Activated CD4-positive, alpha-beta T cell treated with anti-CD3 and anti-CD28 coated beads for 48 hours (primary cell): ENCODE measurements at regions not wholly inside any gene's neighbourhood (a gene's known extent, or its start where the extent isn't known, plus 50 kb on each side); places are given as distances from the start of the nearest gene placed in this dataset.

Source experiments
- DNase-seq: peaks from one replicate; pipeline ENCODE4 v3.0.0-alpha.2; 2020

DNA sequence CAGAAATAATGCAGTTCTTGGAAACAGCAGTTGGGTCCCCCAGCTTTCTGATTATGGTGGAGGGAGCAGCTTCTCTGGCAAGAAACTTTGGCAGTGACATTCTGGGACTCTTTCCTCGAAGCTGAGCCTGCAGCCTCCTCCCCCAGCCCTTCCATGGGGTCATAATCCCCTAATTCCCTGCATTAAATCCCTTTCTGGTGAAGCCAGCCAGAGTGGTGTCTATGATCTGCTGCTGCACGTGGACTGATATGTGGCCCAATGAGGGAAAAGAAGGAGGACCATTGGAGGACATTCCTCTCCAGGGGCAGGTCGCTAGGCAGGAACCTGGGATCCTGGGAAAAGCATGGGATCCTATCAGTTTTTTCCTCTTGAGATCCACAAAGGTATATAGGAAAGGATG is 470.5 kb downstream of the RPS24 start:
- DNase-seq, result no peak

DNA sequence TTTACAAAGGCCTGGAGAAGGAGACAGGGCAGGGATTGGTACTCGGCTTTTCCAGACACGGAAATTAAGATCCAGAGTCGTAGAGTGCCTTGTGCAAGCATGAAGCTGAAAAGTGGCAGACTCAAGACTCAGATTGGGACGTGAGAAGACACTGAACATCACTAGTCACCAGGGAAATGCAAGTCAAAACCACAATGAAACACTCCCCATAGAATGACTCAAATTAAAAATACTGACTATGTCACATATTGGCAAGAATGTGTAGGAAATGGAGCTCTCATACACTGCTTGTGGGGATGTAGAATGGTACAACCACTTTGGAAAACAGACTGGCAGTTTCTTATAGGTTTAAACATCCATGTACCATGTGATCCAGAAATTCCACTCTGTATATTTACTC is 472.0 kb downstream of the RPS24 start:
- no peak for DNase-seq

DNA sequence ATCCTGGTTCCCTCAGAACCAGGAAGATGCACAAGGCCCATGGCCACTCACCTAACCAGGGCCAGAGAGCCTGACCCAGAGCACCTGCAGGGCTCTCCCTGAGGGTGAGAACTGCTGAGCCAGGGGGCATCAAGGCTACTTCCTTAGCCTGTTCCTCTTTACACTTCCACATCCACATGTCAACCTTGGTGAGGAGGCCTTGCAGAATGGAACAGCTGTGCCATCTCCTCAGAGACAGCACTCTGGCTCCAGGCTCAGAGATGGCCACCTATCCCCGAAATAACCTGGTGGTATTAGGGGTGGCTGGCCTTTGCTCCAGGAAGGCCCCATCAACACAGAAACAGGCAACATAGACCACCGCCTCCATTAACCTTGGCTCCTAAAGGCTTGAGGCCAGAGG is 473.0 kb downstream of the RPS24 start:
- DNase-seq, result no peak

DNA sequence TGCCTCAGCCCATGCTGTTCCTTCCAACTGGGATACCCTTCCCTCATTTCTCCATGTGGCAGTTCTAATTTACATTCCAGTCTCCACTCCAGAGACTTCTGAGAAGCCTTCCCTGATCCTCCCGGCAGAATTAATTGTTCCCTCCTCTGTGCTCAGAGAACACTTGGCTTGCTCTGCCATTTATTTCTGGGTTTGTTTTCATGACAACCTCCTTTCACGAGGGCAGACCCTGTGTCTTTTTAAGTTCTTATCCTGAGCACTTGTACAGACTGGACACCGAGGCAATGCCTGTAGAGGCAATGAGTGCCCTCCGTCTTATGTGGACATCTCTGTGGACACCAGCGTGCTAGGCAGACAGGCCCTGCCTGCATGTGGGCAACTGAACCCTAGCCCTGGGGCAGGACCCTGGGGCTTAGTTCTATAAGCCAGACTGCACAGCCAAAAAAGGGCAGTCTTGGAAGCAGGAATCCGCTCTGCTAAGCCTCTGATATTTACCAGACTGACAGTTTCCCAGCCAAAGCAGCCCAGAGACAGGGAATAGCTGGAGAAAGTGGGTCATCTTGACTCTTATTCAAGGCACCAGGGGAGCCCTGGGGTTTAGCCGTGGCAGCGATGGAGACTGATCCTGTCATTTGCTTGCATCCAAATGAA is 474.0 kb downstream of the RPS24 start:
- no peak for DNase-seq

DNA sequence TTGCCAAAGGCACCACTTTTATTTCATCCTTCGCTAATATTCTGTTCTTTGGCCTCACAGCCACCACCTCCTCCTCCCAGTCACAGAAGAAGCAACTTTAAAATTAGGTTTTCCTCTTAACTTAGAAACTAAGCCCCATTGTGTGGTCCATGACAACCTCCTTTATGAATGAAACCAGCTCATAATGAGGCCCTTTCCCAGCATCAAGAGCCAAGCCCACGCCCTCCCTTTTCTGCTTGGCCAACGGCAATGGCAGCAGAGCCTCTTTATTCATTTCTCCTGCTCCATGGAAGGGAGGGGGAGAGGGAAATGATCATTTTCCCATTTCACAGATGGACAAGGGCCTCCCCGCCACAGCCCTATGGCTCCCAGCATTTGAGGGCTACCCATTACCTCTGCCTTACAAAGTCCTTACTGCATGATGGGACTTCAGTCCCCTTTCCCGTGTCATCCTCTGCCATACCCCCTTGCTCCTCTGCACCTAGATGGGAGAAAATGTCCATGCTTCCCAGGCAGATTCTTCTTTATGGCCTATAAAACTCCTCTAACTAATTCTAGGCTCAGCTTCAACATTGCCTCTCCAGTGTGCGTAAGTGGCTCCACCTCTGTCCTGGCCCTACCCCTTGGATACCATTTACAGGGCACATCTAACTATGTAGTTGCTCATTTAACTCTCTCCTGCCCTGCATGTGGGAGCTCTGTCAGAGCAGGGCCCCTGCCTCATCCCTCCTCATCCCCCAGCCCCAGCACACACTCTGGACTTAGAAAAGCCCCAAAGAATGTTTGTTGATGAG is 475.5 kb downstream of the RPS24 start:
- no peak for DNase-seq

DNA sequence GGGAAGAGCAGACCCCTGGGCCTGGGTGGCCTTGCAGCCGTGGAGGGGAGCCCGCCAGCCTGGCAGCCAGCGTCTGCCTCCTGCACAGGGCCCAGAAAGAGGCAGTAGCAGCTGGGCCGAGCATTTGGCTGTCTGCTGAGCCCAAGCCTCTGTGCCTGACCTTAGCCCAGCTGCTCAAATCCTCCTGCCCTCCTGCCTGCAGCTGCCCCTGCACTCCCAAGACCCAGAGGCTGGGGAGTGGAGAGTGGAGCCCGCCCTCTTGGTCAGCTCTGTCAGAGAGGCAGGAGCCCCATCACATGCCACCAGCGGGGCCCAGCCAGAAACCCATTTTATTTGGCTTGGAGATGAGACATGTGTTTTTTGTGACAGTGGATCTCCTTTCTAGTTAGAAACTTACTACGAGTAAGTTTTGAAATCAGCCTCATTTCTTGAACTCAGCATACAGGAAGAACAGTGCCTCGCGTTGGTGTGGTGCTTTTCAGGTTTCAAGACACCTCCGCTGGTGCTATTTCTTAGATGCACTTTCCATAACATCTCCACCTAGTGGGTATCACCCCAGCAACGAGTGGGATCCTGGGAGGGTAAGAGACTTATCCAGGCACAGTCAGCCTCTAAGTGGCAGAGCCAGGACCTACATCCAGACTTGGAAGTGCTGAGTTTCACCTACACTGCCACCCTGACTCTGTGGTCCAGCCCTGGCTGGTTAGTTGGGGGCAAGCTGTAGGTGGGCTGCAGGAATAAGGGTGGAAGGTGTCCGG is 477.1 kb downstream of the RPS24 start:
- no peak for DNase-seq

DNA sequence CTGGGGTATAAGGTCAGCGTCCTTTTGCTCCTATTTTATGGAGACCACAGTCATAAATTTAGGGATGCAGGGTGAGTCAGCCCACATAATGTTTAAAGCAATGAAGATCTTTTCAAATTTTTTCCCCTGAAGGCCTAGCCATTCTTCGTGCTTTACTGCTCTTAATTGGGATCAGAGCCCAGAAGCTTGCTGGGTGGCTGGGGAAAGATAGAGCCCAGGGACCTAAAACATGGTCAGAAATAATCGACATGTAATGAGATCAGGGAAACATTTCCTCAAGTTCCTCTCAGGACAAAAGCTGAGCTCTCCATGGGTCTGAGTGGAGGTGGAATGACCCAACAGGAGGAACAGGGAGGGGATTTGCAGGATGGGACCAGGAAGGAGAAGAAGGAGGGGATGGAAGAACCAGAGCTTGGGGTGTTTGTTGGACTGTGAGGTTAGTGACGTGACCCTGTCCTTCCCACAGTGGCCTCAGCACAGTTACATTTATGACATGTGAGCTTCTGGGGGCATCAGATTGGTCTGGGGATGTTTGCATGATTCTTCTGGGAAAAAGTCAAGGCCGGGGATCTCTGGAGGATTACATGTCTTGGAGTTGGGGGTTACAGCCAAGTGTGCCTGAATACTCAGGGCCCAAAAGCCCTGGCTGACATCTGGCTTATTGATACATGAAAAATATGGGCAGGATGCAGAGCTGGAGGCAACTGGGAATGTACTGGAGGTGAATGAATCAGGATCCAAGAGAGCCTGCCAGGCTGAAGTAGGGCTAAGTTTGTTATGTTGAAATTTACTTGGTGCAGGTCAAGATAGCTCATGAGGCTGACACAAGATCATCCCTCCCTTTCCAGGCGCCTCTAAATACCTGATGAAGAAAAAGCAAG is 477.9 kb downstream of the RPS24 start:
- DNase-seq, result no peak

DNA sequence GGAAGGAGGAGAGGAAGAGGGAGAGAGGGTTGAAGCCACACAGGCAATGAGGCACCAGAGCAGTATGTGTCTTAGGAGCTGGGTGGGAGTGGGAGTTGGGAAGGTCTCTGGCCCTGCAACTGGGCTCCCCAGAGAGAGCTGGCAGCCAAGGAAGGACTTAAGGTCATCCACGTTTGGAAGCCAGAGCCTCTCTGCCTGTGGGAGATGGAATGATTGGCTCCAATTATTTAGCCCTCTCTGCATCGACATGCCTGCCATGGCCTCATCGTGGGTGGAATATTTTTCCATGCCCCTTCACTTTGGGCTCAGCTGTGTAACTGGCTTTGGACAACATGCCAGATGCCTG is 478.5 kb downstream of the RPS24 start:
- no peak for DNase-seq

DNA sequence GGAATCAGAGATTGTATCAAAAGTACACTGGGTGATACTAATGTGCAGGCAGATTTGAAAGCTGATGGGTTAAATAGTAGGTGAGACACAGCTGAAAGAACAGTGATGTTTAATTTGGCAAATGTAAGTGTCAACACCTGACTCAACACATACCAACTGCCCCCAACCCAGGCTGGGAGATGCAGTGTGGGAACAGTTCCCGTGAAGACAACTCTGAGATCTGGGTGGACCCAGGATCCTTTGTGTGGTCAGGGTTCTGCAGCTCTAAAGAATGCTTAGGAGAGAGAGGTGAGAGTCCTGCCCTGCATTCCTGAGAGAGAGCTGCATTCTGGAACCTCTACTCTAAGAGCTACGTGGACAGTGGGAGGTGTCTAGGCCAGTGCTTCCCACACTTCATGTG is 479.7 kb downstream of the RPS24 start:
- DNase-seq, result no peak

DNA sequence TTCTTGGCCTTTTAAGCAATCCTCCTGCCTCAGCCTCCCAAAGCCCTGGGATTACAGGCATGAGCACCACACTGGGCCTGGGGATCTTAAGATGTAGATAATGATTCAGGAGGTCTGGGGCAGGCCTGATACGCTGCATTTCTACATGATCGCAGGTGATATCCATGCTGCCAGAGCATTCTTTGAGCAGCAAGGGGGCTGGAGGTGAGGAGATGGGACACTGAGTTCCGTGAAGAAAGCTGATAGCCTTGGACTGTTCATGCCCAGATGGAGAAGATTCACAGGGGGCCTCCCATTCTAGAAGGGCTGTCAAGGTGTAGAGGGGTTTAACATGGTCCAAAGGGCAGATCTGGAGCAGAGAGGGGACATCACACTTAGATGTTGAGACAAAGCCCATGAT is 480.3 kb downstream of the RPS24 start:
- no peak for DNase-seq

DNA sequence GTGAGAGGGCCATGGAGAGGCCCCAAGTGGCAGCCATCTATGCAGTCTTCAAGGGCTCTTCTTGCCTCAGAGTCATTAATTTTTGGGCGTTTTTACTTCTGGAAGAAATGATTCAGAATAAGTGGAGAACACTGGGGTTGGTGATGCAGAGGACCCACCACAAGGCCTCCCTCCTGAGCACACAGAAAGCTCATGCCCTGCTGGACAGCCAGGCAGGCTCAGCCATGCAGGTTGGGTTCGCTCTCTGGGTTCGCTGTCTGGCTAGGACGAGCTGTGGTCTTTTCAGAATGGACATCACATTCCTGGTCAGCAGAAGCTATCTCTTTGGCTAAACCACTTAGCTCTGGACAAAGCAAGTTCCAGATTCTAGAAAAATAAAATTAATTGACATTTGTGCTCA is 480.8 kb downstream of the RPS24 start:
- DNase-seq, result no peak

DNA sequence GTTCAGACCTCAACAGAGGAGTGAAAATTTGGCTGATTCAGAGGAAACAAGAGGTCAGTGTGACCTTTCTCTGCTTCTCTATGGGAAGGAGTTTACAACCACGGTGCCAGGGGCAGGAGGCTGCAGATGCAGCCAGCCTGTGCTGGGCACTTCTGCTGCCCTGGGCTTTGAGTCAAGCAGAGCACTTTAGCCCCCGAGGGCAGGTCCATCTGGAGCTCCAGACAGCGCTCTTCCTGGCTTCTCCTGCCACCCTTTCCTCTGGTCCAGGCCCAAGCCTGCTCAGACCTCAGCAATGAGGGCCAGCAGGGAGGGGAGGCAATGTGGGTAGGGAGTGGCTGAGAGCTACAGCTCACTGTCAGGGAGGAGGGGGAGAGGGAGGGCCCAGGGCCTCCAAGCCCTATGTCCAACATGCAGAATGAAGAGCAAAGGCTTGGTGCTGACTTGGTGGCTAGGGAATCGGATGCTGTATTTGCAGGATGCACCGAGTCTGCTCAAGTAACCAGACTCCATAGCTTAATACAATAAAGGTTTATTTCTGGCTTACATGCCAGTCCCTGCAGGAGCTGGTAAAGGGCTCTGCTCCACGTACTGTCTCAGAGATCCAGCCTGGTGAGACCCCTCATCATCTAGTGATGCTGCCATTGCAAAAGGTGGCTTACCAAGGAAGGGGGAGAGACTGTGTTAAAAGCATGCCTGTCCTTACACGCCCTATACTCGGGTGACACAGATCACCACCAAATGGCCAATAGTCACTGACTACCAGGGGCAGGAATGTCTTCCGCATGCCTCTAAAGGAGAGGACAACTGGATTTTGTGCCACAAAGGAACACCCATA is 481.6 kb downstream of the RPS24 start:
- DNase-seq, result no peak

DNA sequence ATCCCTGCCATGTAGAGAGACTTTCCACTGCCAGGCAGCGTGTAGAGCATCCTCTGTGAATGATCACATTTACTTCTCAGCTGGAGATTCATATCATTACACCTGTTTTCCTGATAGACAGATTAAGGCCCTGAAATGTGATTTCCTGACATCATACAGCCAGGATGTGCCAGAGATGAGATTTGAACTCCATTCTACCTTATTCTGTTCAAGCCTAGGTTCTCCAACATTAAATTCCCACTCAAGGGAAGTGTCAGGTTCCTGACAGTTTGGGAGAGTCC is 482.1 kb downstream of the RPS24 start:
- no peak for DNase-seq

DNA sequence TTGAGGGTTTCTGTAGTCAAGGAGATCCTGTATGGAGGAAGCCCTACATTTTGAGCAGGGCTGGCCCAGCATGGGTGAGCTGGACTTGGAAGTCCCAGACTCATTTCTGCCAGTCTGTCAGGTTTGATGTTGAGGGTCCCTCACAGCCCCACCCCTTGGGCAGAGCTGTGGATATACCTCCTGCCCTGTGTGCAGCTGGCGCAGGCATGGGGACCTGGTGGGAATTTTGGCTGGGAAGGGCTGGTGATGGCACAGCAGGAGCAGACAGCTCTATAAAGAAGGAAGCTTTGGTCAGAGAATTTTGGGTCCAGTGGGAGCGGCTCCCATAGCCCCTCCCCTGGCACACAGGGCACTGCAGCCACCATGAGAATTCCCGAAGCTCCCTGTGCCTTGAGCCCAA is 482.6 kb downstream of the RPS24 start:
- DNase-seq, result no peak

DNA sequence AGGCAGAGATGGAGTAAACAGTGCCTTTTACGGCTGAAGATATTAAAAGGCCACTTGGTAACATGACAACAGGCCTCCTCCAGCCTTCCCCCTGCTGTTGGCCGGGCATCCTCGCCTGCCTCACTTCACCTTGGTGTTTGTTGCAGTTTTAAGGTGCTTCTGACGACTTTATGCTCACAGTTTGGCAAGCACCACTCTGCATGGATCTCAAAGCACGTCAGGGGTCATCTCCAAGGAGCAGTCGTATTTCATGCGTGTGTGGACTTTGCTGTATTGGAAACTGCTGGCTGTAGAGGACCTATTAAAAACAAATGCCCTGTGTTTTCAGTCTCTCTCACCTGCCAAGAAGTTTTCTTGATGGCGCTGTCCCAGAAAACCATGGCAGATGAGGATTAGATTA is 483.1 kb downstream of the RPS24 start:
- DNase-seq, result no peak

DNA sequence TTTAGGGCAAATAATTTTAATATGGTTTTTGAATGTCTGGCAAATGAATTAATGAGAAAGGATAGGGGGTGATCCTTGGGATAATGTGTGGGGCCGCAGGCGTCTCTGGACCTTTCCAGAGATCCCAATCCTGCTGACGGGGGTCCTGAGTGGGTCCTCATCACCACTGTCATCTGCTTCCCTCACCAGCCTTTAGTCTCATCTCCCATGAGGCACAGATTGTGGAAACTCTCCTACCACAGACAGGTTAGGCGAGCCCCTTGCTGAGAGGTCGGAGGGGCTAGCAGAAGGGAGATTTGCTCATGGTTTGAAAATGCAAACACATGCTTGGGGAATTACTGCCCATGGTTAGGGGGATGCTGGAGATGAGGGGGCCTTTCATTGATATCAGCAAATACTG is 484.6 kb downstream of the RPS24 start:
- no peak for DNase-seq

DNA sequence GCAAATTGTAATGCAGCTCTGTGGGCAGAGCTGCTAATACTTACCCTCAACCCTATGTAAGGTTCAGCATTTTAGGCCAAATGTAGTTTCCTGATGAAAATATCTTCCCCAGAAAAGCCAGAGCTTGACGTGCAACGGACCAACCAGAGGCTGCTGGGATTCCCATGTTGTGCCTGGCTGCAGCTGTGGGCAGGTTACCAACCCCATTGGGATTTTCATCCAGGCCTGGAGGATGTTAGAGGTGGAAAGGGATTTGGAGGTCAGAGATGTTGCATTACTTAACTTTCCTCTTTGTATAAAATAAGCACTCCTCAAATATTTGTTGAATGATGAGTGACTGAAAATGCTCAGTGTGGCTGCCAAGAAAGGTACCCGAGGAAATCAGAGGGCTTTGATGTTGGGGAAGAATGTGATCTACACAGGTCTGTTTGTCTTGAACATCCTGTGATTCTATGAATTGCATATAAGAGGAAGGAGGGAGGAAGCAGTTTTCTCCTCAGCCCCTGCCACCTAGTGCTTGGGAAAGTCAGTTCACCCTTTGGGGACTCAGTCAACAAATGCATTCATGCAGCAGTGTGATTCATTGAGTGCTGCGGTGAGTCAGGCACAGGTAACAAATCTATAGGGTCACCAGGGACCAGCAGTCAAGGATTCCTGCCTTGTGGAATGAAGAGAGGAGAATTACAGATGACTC is 487.2 kb downstream of the RPS24 start:
- peak; percentile 40 for DNase-seq

DNA sequence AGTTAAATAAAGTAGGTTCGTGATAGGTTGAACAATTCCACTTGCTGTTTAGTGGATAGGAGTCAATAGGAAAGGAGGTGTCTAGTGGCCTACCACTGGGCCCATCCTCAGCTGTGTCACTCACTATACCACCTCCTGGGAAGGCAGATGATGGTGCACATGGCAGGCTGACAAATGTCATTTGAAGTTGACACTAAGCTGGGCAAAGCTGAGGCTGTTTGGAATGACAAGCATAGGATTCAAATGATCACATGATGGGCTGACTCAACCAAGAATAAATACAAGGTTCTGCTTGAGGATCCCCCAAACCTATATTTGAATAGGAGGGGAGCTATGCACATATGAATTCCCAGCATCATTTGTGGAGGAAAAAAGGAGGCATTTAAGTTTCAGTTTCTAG is 489.8 kb downstream of the RPS24 start:
- no peak for DNase-seq

DNA sequence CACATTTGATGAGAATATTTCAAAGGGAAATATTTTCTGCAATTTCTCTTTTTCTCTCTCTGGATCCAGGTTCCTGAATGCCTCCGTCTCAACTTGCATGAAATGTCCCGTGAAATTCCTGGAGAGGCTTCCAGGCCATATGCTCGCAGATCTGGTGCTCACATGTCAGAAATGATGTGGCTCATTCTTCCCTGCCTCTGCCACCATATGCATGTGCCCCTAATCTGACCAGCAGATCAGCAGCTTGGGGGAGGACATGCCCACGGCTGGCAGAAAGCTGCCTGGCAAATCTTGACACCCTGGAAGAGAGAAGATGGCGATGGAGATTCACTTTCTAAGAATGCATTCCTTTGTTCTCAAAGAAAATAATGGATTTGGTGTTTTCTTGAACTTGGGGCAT is 490.7 kb downstream of the RPS24 start:
- no peak for DNase-seq

DNA sequence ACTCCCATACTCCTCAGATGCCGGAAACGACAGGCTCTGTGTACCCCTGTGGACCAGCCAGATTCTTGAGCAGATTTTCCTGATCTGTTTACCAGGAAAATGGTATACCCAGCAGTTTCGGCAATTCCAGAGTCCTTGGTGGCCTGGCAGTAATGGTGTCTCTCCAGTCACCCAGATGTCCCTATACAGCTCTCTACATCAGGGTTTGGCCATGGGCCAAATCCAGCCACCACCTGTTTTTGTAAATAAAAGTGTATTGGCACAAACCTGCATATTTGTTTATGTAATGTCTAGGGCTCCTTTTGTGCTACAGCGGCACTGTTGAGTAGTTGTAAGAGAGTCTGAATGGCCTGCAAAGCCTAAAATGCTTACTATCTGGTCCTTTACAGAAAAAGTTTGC is 491.3 kb downstream of the RPS24 start:
- no peak for DNase-seq

DNA sequence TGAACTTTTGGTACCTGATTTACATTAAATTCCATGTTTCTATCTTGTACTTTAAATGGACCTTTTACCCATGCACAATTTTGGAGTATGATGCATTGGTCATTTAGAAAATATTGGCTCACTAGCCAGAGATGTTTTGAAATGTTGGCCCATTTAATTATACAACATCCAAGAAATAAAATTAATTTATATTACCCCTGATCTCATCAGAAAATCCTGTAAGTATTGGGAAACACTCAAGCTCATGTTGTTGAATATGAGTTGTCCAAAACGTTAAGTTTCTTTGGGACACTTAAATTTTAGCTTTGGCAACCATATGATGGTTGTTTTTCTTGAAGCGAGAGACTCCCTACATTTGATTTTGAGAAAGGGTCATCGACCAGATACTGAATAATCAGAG is 492.7 kb downstream of the RPS24 start:
- no peak for DNase-seq

DNA sequence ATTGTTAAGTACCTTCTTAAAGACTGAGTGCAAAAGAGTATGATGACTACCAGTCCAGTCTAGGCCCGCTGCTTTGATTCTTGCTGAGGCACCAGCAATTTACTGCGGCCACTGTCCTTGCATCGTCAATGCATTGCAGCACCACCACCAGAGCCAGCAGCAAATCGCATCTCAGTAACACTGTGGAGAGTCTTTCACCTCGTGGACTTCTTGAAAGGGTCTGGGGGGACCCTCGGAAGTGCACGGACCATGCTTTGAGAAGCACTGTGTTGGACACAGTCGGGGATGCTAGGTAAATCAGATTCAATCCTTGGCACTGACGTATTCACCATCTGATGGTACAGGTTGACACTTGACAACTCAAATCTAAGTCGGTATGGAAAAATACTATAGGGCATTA is 493.6 kb downstream of the RPS24 start:
- no peak for DNase-seq
